HEK293 (cell line): ENCODE measurements at regions not wholly inside any gene's neighbourhood (a gene's known extent, or its start where the extent isn't known, plus 50 kb on each side); places are given as distances from the start of the nearest gene placed in this dataset.
"Not testable (repeated sequence)": the region's sequence is repeated elsewhere in the genome, so short reads cannot be mapped to it uniquely, and the experiment has no call there.

Source experiments
- CTCF ChIA-PET: fragments of 350-600 bp; formaldehyde crosslinking; extraction: SDS; loops from one replicate; lab custom pipeline; 2021; ENCODE audit warnings: antibody characterized with exemption; lab: Yijun Ruan, JAX
- POLR2A ChIA-PET: fragments of 300-600 bp; formaldehyde crosslinking; extraction: SDS; loops from one replicate; lab custom pipeline; 2020; ENCODE audit warnings: antibody characterized with exemption, inconsistent platforms; lab: Yijun Ruan, JAX
- H3K27ac ChIP-seq: fragments of 200-500 bp; sonication (Bioruptor generic); 2 replicates; pipeline ENCODE4 v1.5.1; 2014; ENCODE audit warnings: low read depth, low read length, control low read depth, inconsistent platforms; ENCODE audit errors: extremely low read depth
- H3K36me3 ChIP-seq, 2 experiments: fragments of 200-500 bp in 1 of 2; sonication (Bioruptor generic) in 1 of 2; 1 replicate in 1 of 2; 2 replicates in 1 of 2; pipeline ENCODE4 v1.5.1; 2014 to 2017; ENCODE audit warnings: inconsistent platforms in 2 of 2, low read length in 2 of 2; ENCODE audit not compliant: control insufficient read depth in 2 of 2, insufficient read depth in 1 of 2
- H3K4me1 ChIP-seq: fragments of 200-500 bp; sonication (Bioruptor generic); 2 replicates; pipeline ENCODE4 v1.5.1; 2014; ENCODE audit warnings: mild to moderate bottlenecking, low read length, inconsistent platforms; ENCODE audit not compliant: control insufficient read depth, insufficient read depth
- H3K4me3 ChIP-seq: 2 replicates; pipeline ENCODE4 v1.5.1; 2011; ENCODE audit warnings: low read depth, mild to moderate bottlenecking, control low read depth, low read length, moderate library complexity
- H3K9me3 ChIP-seq: fragments of 200-500 bp; sonication (Bioruptor generic); 2 replicates; pipeline ENCODE4 v1.5.1; 2014; ENCODE audit warnings: low read depth, low read length, inconsistent platforms; ENCODE audit not compliant: control insufficient read depth, insufficient read depth
- GLI4 ChIP-seq: fragments of 450-650 bp; formaldehyde crosslinking; IDR thresholded peaks from 2 replicates; pipeline ENCODE4 v1.5.1; 2016; ENCODE audit warnings: missing biosample characterization, missing genetic modification characterization
- GLIS2 ChIP-seq: fragments of 450-650 bp; formaldehyde crosslinking; IDR thresholded peaks from 2 replicates; pipeline ENCODE4 v1.5.1; 2016; ENCODE audit warnings: missing biosample characterization, missing genetic modification characterization
- MYNN ChIP-seq: fragments of 450-650 bp; formaldehyde crosslinking; IDR thresholded peaks from 2 replicates; pipeline ENCODE4 v1.5.1; 2016; ENCODE audit warnings: missing biosample characterization, missing genetic modification characterization, borderline replicate concordance
- SP2 ChIP-seq: fragments of 450-650 bp; formaldehyde crosslinking; IDR thresholded peaks from 2 replicates; pipeline ENCODE4 v1.5.1; 2016; ENCODE audit warnings: missing biosample characterization, missing genetic modification characterization
- SP7 ChIP-seq: fragments of 450-650 bp; formaldehyde crosslinking; IDR thresholded peaks from 2 replicates; pipeline ENCODE4 v1.5.1; 2016; ENCODE audit warnings: missing biosample characterization, missing genetic modification characterization
- WT1 ChIP-seq: fragments of 450-650 bp; formaldehyde crosslinking; IDR thresholded peaks from 2 replicates; pipeline ENCODE4 v1.5.1; 2016; ENCODE audit warnings: missing biosample characterization, missing genetic modification characterization
- ZBTB7A ChIP-seq: fragments of 450-650 bp; formaldehyde crosslinking; IDR thresholded peaks from 2 replicates; pipeline ENCODE4 v1.5.1; 2016; ENCODE audit warnings: low read depth, missing biosample characterization, missing genetic modification characterization
- ZFP3 ChIP-seq: fragments of 450-650 bp; formaldehyde crosslinking; IDR thresholded peaks from 2 replicates; pipeline ENCODE4 v1.5.1; 2016; ENCODE audit warnings: low read depth, missing biosample characterization, missing genetic modification characterization
- ZNF155 ChIP-seq: fragments of 450-650 bp; formaldehyde crosslinking; IDR thresholded peaks from 2 replicates; pipeline ENCODE4 v1.5.1; 2016; ENCODE audit warnings: missing biosample characterization, missing genetic modification characterization
- ZNF24 ChIP-seq: fragments of 450-650 bp; formaldehyde crosslinking; IDR thresholded peaks from 2 replicates; pipeline ENCODE4 v1.5.1; 2016; ENCODE audit warnings: missing biosample characterization, missing genetic modification characterization
- ZNF292 ChIP-seq: fragments of 450-650 bp; formaldehyde crosslinking; IDR thresholded peaks from 2 replicates; pipeline ENCODE4 v1.5.1; 2016; ENCODE audit warnings: low read depth, missing biosample characterization, missing genetic modification characterization, borderline replicate concordance
- ZNF544 ChIP-seq: fragments of 450-650 bp; formaldehyde crosslinking; IDR thresholded peaks from 2 replicates; pipeline ENCODE4 v1.5.0; 2017; ENCODE audit warnings: missing biosample characterization, missing genetic modification characterization
- ZNF555 ChIP-seq: fragments of 450-650 bp; formaldehyde crosslinking; conservative IDR thresholded peaks from 2 replicates; pipeline ENCODE4 v1.5.1; 2017; ENCODE audit warnings: missing biosample characterization, mild to moderate bottlenecking, missing genetic modification characterization, inconsistent platforms
- ZNF600 ChIP-seq: fragments of 450-650 bp; formaldehyde crosslinking; IDR thresholded peaks from 2 replicates; pipeline ENCODE4 v1.5.1; 2016; ENCODE audit warnings: missing biosample characterization, missing genetic modification characterization
- ZNF677 ChIP-seq: fragments of 450-650 bp; IDR thresholded peaks from 2 replicates; pipeline ENCODE4 v1.5.0; 2018; ENCODE audit warnings: missing biosample characterization, mild to moderate bottlenecking, missing genetic modification characterization, moderate library complexity
- ZNF792 ChIP-seq: fragments of 450-650 bp; formaldehyde crosslinking; IDR thresholded peaks from 2 replicates; pipeline ENCODE4 v1.5.1; 2016; ENCODE audit warnings: missing biosample characterization, missing genetic modification characterization
- ZNF837 ChIP-seq: fragments of 450-650 bp; formaldehyde crosslinking; IDR thresholded peaks from 2 replicates; pipeline ENCODE4 v1.5.1; 2016; ENCODE audit warnings: missing biosample characterization, missing genetic modification characterization
- ZSCAN16 ChIP-seq: fragments of 450-650 bp; formaldehyde crosslinking; IDR thresholded peaks from 2 replicates; pipeline ENCODE4 v1.5.1; 2016; ENCODE audit warnings: missing biosample characterization, missing genetic modification characterization
- ZSCAN23 ChIP-seq: fragments of 450-650 bp; formaldehyde crosslinking; IDR thresholded peaks from 2 replicates; pipeline ENCODE4 v1.5.1; 2016; ENCODE audit warnings: missing biosample characterization, missing genetic modification characterization
- TF ChIP-seq, protein P1 (sequence below): fragments of 450-650 bp; formaldehyde crosslinking; IDR thresholded peaks from 2 replicates; pipeline ENCODE4 v1.5.1; 2016; ENCODE audit warnings: missing biosample characterization, missing genetic modification characterization
- TF ChIP-seq, protein P2 (sequence below): fragments of 450-650 bp; formaldehyde crosslinking; IDR thresholded peaks from 2 replicates; pipeline ENCODE4 v1.5.1; 2016; ENCODE audit warnings: missing biosample characterization, missing genetic modification characterization
- TF ChIP-seq, protein P3 (sequence below): fragments of 450-650 bp; formaldehyde crosslinking; IDR thresholded peaks from 2 replicates; pipeline ENCODE4 v1.5.1; 2016; ENCODE audit warnings: missing biosample characterization, missing genetic modification characterization
- TF ChIP-seq, protein P4 (sequence below): sonication (generic); formaldehyde crosslinking; IDR thresholded peaks from 2 replicates; pipeline ENCODE4 v1.8.1; 2022; ENCODE audit warnings: mild to moderate bottlenecking, moderate library complexity, missing genetic modification reagents

DNA sequence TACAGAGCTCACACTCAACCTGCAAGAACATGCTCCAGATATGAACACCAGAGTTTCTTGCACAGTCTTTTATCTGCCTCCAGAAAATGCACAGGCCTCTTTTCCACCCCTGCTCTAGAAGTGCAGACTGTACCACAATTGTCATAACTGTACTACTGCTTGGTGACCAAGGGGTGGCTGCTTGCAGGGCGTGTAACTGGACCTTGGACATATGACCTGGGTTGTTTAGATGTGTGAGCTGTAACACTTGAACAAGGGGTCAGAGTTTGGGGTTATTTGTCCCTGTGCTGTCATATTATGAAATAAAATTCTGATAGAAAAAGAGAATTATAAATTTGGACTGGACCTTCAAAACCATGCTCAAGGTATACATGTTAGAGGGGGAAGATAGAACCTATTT is 1185.5 kb downstream of the FAM181B start:
- H3K36me3 ChIP-seq: no peaks in the 10 kb centered on the region
- H3K9me3 ChIP-seq: no peaks in the 10 kb centered on the region
- ChIA-PET CTCF (no interaction called here), POLR2A (no interaction called here)
- TF ChIP-seq GLIS2: no peak
- TF ChIP-seq ZSCAN23 (tag by site-specific recombination): no peak
- no peak for TF ChIP-seq MYNN (tag by site-specific recombination)
- no peak for TF ChIP-seq ZNF600 (tag by site-specific recombination)
- TF ChIP-seq, protein P1, sequence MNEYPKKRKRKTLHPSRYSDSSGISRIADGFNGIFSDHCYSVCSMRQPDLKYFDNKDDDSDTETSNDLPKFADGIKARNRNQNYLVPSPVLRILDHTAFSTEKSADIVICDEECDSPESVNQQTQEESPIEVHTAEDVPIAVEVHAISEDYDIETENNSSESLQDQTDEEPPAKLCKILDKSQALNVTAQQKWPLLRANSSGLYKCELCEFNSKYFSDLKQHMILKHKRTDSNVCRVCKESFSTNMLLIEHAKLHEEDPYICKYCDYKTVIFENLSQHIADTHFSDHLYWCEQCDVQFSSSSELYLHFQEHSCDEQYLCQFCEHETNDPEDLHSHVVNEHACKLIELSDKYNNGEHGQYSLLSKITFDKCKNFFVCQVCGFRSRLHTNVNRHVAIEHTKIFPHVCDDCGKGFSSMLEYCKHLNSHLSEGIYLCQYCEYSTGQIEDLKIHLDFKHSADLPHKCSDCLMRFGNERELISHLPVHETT: no peak
- no peak for TF ChIP-seq ZNF792 (tag by site-specific recombination)
- TF ChIP-seq ZNF155 (tag by site-specific recombination): no peak
- no peak for TF ChIP-seq ZNF24 (tag by site-specific recombination)
- TF ChIP-seq SP2: no peak
- TF ChIP-seq SP7 (tag by site-specific recombination): no peak
- TF ChIP-seq ZNF544 (tag by site-specific recombination): no peak
- no peak for TF ChIP-seq ZNF292
- no peak for TF ChIP-seq ZBTB7A (tag by site-specific recombination)
- no peaks in the 10 kb centered on the region for H3K4me1 ChIP-seq
- H3K27ac ChIP-seq: no peak overlapping the region
- H3K4me3 ChIP-seq: no peak overlapping the region

DNA sequence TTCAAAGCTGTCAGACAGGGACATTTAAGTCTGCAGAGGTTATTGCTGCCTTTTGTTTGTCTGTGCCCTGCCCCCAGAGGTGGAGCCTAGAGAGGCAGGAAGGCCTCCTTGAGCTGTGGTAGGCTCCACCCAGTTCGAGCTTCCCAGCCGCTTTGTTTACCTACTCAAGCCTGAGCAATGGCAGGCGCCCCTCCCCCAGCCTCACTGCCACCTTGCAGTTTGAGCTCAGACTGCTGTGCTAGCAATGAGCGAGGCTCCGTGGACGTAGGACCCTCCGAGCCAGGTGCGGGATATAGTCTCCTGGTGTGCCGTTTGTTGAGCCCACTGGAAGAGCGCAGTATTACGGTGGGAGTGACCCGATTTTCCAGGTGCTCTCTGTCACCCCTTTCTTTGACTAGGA is 1193.9 kb downstream of the FAM181B start:
- CTCF ChIA-PET, POLR2A ChIA-PET, H3K4me3 ChIP-seq, H3K9me3 ChIP-seq, H3K27ac ChIP-seq, H3K4me1 ChIP-seq, H3K36me3 ChIP-seq: not testable (repeated sequence)

DNA sequence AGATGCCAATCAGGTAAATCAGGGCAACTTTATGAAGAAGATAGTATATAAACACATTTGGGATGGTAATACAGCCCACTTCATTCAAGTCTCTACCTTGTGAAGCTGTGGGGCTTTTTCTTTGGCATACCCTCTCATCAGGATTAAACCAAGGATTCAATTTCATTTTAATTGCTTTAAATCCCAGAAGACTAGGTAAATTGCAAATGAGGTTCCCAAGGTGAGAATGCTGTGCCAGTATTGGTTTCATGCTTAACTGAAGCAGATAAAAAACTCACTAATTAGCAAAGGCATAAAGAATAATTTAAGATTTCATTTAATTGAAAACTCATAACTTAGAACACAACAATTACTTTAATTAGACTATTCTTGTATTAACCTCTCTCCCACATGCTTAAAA is 1218.1 kb downstream of the FAM181B start:
- Histone ChIP-seq H3K27ac (no peak overlapping the region), H3K36me3 (no peaks in the 10 kb centered on the region), H3K4me3 (no peak overlapping the region), H3K4me1 (no peaks in the 10 kb centered on the region), H3K9me3 (no peaks in the 10 kb centered on the region)
- TF ChIP-seq ZNF677 (tag by site-specific recombination) (no peak), ZFP3 (tag by site-specific recombination) (no peak), ZSCAN16 (tag by site-specific recombination) (no peak), WT1 (tag by site-specific recombination) (no peak), GLI4 (tag by site-specific recombination) (no peak), ZNF837 (tag by site-specific recombination) (no peak), ZNF555 (no peak)
- TF ChIP-seq, protein P2, sequence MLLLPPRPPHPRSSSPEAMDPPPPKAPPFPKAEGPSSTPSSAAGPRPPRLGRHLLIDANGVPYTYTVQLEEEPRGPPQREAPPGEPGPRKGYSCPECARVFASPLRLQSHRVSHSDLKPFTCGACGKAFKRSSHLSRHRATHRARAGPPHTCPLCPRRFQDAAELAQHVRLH: no peak
- TF ChIP-seq, protein P3, sequence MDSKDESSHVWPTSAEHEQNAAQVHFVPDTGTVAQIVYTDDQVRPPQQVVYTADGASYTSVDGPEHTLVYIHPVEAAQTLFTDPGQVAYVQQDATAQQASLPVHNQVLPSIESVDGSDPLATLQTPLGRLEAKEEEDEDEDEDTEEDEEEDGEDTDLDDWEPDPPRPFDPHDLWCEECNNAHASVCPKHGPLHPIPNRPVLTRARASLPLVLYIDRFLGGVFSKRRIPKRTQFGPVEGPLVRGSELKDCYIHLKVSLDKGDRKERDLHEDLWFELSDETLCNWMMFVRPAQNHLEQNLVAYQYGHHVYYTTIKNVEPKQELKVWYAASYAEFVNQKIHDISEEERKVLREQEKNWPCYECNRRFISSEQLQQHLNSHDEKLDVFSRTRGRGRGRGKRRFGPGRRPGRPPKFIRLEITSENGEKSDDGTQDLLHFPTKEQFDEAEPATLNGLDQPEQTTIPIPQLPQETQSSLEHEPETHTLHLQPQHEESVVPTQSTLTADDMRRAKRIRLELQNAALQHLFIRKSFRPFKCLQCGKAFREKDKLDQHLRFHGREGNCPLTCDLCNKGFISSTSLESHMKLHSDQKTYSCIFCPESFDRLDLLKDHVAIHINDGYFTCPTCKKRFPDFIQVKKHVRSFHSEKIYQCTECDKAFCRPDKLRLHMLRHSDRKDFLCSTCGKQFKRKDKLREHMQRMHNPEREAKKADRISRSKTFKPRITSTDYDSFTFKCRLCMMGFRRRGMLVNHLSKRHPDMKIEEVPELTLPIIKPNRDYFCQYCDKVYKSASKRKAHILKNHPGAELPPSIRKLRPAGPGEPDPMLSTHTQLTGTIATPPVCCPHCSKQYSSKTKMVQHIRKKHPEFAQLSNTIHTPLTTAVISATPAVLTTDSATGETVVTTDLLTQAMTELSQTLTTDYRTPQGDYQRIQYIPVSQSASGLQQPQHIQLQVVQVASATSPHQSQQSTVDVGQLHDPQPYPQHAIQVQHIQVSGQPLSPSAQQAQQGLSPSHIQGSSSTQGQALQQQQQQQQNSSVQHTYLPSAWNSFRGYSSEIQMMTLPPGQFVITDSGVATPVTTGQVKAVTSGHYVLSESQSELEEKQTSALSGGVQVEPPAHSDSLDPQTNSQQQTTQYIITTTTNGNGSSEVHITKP (tag by site-specific recombination): no peak
- TF ChIP-seq, protein P4, sequence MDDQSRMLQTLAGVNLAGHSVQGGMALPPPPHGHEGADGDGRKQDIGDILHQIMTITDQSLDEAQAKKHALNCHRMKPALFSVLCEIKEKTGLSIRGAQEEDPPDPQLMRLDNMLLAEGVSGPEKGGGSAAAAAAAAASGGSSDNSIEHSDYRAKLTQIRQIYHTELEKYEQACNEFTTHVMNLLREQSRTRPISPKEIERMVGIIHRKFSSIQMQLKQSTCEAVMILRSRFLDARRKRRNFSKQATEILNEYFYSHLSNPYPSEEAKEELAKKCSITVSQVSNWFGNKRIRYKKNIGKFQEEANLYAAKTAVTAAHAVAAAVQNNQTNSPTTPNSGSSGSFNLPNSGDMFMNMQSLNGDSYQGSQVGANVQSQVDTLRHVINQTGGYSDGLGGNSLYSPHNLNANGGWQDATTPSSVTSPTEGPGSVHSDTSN (CRISPR knock-in tag): no peak
- POLR2A ChIA-PET: no interaction called here
- CTCF ChIA-PET: no interaction called here
